Transverse colon (tissue), 3 donors: ENCODE measurements at regions not wholly inside any gene's neighbourhood (a gene's known extent, or its start where the extent isn't known, plus 50 kb on each side); places are given as distances from the start of the nearest gene placed in this dataset.

Experiments used
- CTCF ChIP-seq, 5 experiments: fragments of 200-600 bp in 3 of 5; fragments of 450-650 bp in 2 of 5; sonication (generic) in 3 of 5; IDR thresholded peaks; 1 replicate in 2 of 5; 2 replicates in 3 of 5; pipeline ENCODE4 v1.5.1; 2016 to 2017; ENCODE audit warnings: antibody characterized with exemption in 5 of 5, inconsistent platforms in 3 of 5, mild to moderate bottlenecking in 2 of 5, moderate library complexity in 1 of 5
- EP300 ChIP-seq: sonication (generic); formaldehyde crosslinking; IDR thresholded peaks from one replicate; pipeline ENCODE4 v1.6.1; 2017; ENCODE audit warnings: antibody characterized with exemption, low read depth

- TF ChIP-seq EP300, result no peak
- TF ChIP-seq CTCF (IDR thresholded peaks at IDR 0.05), result no peak
Measured at GRCh38 chr7:110075450-110075849, 1015.5 kb upstream of the LRRN3 start.
